DOHH2 (cell line): ENCODE measurements at regions not wholly inside any gene's neighbourhood (a gene's known extent, or its start where the extent isn't known, plus 50 kb on each side); places are given as distances from the start of the nearest gene placed in this dataset.

Source experiments
- EZH2phosphoT487 ChIP-seq: fragments of 200-600 bp; sonication (generic); IDR thresholded peaks from 2 replicates; pipeline ENCODE4 v1.6.1; 2017; ENCODE audit warnings: borderline replicate concordance, mild to moderate bottlenecking, antibody characterized with exemption, low read length, moderate library complexity, mixed read lengths
- TF ChIP-seq, protein P1 (sequence below): fragments of 200-600 bp; sonication (generic); IDR thresholded peaks from one replicate; pipeline ENCODE4 v1.5.1; 2014; ENCODE audit warnings: antibody characterized with exemption, mild to moderate bottlenecking, low read depth, low read length; ENCODE audit not compliant: poor library complexity, severe bottlenecking

- TF ChIP-seq, protein P1, sequence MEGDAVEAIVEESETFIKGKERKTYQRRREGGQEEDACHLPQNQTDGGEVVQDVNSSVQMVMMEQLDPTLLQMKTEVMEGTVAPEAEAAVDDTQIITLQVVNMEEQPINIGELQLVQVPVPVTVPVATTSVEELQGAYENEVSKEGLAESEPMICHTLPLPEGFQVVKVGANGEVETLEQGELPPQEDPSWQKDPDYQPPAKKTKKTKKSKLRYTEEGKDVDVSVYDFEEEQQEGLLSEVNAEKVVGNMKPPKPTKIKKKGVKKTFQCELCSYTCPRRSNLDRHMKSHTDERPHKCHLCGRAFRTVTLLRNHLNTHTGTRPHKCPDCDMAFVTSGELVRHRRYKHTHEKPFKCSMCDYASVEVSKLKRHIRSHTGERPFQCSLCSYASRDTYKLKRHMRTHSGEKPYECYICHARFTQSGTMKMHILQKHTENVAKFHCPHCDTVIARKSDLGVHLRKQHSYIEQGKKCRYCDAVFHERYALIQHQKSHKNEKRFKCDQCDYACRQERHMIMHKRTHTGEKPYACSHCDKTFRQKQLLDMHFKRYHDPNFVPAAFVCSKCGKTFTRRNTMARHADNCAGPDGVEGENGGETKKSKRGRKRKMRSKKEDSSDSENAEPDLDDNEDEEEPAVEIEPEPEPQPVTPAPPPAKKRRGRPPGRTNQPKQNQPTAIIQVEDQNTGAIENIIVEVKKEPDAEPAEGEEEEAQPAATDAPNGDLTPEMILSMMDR: no peak
- TF ChIP-seq EZH2phosphoT487: no peak
Measured at GRCh38 chr2:239456940-239457339, 56.1 kb upstream of the HDAC4 start.
